T-helper 2 cell treated with Interferon-gamma antibody and Interleukin-4, amounts not matched to agents 100 ng/mL and 5 ng/mL, for 36 hours (primary cell): ENCODE measurements at regions not wholly inside any gene's neighbourhood (a gene's known extent, or its start where the extent isn't known, plus 50 kb on each side); places are given as distances from the start of the nearest gene placed in this dataset.

Source experiments
- intact Hi-C: fragments of 100-400 bp; cut with micrococcal nuclease; formaldehyde crosslinking; loops from one replicate; pipeline ENCODE4 v1.15.1; 2023

DNA sequence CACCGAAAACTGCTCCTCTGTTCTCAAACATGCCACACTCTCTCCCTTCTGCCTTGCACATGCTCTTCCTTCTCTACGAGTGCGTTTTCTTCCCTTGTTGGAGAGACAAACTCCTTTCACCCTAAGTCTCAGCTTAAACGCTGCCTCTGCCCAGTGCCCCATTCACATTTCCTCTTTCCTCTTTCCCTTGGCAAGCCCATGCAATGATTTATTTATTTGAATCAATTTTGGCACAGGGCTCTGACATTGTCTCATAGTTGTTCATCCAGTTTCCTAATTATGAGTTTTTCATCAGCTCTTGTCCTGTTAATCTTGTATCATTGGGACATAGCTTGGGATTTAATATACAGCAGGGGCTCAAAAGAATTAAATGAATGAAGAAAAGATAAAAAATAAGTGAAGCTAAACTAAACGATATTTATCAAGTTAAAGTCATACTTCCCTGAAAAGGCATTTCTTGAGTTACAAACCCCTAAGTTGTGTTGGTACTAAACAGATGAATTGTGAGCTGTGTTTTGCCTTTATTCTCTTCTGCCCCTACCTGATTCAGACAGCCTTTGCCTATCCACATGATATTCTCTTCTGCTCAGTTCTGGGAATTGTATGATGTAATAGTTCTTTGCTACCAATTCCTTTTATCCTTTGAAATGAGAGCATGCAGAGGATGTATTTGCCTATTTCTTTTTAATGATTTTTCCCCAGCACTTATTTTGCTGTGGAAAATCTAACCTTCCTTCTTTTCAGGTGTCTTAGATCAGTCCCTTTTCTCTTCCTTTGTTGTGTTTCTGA is 704.4 kb downstream of the UTRN start:
- intact Hi-C loops = no loop called here

DNA sequence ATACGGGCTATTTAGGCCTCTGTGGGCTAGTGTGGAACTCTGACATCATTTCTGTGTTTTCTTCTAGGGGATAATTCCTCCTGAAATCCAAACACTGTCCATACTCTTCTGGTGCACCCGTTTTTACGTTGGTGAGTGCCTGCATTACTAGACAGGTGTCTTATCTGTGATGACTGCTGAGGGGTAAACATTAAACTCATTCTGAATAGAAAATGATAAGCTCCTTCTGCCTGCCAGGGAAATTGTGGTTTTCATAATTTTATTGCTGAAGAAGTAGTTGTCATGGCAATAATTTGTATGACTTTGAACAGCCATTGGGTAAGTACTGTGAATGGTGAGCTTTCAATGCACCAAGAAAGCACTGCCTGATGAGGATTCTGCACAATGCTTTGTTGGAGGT is 705.6 kb downstream of the UTRN start:
- intact Hi-C loops = no loop called here

DNA sequence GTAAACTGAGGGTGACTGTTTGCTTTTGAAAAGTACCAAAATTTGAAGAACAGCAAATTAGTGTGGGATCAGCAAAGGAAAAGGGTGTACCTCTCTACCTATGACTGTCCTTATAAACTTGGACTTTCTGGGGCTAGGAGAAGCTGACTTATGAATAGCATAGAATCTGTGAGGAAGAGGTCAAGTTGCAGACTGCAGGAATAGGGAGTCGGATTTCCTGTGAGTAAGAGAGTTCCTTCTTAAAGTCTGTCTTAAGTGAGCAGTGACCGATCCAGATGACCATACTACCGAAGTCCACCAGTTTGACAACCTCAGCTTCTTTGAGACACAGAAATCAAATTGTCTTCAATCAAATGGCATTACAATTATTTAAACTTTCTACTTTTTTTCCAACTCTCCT is 708.7 kb downstream of the UTRN start:
- intact Hi-C loops = no loop called here

DNA sequence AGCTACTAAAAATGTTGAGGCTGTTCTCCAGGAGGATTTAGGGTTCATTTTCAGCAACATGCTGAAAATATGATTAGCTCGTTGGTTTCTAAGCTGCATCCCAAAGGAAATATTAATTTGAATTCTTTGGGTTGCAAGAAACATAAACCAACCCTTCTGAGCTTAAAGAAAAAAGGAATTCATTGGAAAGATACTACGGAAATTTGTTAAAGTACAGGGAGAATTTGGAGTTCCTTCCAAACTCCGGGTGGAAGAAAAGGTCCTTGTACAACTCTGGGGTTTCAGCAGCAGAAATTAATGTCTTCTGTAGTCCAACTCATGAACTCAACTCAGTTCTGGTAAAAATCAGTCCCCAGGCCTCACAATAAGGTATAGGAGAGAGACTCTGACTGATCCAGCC is 712.9 kb downstream of the UTRN start:
- intact Hi-C loops = no loop called here

DNA sequence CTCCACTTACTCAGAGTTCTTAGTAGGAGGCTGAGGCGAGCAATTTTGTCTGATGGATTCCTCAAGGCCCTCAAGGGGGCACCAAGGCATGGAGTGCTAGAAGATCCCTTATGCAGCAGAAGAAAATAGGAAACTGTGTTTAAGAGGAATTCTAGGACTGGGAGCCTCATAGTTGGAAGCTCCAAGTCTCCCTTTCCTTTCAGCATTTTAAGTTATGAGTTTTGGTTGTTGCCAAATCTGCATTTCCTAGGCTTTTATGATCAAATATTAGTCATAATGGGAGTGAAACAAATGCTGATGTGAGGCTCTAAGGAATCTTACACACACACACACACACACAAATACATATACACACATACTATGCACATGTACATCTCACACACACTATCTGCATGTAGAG is 714.0 kb downstream of the UTRN start:
- intact Hi-C loops = no loop called here

DNA sequence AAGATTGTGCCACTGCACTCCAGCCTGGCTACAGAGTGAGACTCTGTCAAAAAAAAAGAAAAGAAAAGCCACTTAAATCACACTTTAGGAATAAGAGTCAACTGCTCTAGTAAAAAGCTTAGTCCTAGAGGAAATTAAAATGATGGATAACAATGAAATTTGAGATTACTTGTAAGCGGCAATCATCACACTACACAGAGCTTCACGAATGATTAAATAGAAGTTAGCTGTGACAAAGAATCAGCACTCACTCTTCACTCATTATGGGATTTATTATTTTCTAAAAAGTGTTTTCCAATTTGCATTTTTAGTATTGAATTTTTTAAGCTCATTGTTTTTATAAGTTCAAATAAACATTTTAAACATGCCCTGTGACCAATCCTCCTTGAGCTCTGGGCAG is 718.0 kb downstream of the UTRN start:
- intact Hi-C loops = no loop called here

DNA sequence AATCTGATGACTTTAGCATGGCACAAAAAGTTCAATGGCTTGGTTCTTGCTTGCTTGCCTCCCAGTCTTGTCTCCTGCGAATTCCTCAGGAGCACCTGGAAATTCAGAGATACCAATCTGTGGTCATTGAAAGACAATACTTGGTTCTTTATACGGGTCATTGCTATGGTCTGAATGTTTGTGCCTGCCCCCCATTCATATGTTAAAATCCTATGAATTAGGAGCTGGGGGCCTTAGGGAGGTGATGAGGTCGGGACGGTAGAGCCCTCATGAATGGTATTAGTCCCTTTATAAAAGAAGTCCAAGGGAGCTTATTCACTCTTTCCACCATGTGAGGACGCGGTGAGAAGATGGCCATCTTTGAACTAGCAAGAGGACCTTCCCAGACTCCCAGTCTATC is 721.8 kb downstream of the UTRN start:
- intact Hi-C loops = no loop called here

DNA sequence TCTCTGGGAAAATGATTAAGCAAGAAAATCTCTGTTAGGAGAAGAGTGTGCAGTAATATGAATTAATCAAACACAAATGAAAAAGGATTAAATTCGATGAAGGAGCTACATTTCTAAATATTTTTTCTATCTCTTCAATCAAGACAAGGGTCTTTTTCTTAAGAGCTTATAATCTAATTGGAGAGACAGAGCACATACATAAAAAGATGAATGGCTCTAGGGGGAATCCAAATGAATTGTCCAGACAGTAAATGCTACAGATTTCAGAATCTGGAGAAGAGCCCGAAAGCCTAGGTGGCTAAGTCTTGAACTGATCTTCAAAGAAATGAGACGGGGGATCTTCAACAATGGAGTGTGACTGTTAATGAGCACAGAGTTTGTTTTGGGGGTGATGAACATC is 723.6 kb downstream of the UTRN start:
- intact Hi-C loops = no loop called here

DNA sequence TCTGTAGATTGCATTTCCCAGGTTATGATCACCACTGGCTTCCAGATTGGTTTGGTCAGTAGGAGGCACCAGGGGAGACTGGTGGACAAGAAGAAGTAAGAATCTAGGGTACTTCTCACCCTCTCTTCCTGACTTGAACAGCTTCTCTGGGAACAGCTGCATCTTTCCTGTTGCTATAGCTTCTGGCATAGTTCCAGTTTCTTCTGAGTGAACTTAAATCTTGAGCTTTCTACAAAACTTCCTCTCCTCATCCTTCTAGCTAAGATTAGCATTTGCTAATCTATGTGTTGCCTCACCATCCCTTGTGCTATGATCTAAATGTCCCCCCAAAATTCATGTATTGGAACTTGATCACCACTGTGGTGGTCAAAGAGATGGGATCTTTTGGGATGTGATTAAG is 724.6 kb downstream of the UTRN start:
- intact Hi-C loops = no loop called here

DNA sequence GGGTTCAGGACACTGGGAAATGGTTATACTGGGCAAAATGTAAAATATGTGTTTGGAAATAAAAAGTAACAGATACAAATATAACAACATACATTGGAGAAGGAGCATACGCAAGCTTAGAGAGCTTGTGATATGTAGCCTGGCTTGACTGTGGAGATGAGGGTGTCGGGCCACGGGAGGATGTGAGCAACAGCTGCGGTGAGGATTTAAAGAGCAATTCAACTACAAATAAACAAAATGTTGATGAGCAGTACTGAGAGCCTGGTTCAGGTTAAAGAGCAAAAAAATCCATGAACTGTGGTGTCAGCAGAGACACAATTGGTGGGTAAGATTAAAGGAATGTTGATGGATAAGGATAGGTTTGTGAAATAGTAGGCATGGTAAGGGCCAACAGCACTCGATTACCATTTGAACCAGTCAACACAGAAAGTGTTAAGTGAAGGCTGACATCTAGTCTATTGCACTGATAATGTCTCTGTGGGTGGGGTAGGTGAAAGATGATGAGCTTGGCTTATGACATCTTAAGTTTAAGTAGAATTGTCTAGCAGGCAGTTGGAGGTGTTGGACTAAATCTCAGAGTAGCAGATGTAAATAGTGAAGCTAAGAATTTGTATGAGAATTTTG is 723.2 kb downstream of the EPM2A start:
- intact Hi-C loops = no loop called here

DNA sequence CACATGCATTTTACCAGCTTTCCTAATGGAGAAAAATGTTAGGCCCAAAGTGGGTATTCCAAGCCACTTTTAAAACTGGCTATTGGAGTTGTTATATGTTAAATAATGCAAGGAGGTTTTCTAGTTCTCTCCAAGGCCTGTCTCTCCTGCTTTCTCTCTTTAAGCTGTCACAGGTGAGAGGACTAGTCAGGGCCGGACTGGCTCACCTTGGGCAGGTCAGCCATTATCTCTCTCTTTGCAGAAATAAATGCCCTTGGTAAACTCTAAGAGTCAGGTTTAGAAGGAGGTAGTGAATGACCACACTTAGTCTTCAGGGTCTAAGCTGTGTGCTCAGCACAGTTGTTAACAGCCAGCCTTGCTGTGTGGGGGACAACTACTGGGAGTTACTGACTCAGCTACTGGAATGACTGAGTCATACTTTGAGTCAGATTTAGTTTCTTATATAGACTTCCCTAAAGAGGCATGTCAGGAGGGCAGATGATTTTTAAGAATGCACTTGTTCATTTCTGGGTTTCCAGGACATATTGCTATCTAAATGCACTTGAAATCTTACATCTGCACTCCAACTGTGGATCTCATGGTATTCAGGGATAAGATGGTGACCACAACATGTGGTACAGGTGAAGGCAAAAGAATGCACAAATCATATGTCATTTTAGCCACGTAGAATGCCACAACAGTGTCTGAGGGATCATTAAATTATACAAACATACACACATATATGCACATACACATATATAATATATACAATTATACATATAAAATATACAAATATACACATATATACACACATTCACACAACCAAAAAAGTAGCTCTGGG is 719.4 kb downstream of the EPM2A start:
- intact Hi-C loops = no loop called here

DNA sequence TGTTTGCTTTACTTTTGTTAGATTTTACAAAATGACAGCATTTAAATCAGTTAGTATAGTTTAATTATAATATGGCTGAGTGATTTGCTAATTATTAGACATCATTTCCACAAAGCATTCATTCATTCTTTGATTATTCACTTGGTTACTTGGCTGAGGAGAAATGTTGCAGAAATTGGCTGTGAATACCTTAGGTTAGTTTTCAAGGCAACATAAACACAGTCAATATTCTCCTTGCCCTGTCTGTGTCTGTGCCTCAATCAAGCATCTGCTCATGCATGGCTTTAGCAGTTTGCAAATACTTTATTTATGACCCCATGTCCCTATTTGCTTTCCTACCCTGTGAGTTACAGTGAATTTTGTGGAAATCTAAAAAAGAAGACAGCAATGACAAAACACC is 718.3 kb downstream of the EPM2A start:
- intact Hi-C loops = no loop called here

DNA sequence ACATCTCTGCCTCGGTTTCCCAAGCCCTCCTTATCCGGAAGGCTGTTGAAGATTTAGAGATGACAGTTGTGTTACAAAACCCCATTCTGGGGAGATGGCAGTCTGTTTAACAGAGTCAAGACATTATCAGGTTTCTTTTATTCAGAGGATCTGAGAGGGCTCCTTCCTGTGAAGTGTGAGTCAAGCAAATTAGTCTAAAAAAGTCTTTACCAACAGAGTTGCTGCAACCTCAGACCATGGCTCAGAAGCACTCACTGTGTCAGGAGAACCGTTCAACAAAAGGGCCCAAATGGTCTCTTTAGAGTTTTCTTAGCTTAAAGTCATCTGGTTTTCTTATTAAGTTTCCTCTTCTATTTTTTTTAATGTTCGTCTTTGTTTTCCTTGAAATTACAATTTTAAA is 717.8 kb downstream of the EPM2A start:
- intact Hi-C loops = no loop called here

DNA sequence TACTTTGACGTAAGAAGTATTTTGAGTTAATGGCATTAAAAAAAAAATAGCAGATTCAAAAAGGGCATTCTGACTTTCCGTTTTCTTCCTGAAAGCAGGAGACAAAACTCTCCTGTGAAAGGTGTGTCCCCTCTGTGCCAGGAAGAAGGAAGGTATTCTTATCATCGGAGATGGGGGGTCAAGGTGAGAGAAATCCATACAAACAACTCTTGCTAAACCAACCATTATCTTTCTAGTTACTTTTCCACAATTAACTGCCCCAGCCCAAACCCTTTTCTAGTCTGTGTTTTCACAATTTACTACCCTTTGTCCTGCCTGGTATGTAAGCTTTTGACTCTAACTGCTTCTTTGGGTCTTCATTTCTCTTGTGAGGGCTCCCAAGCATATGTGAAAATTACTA is 717.3 kb downstream of the EPM2A start:
- intact Hi-C loops = no loop called here

DNA sequence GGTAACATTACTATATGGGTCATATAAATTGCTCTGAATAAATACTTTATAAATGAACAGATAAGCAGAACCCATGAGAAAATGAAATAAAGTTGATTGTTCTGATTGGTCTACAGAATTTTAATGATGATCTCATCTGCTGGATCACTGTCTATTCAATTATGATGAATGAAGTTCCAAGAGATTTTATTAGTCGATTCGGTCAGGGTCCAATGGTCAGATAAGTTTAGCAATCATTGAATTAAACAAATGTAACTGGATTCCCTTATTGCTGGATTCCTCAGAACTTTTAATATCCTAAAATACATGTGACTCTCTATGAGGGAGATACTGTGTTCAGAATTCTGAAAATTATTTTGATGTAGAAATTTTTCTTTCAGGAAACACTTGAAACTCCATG is 715.2 kb downstream of the EPM2A start:
- intact Hi-C loops = loop anchor here (10.0 kb wide), 1 partner anchor 915 kb away; no protein-coding TSS in a partner anchor

DNA sequence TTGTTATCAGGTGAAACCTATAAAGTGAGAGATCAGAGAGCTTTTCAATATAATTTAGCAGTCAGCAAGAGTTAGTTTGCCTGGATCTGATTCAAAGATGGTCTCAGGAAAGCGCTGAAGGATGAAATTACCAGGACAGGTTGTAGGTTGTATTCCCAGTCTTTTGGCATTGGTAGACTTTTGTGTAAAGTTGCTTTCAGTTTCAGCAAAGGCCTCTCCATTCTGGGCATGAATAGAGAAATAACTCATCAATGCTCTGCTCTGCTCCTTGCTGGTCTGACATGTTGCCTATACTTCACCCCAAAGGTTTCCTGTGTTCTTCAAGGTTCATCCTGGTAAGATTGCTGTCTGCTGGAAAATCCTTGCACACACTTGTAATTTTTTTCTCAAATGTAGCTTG is 714.8 kb downstream of the EPM2A start:
- intact Hi-C loops = loop anchor here (10.0 kb wide), 1 partner anchor 916 kb away; no protein-coding TSS in a partner anchor

DNA sequence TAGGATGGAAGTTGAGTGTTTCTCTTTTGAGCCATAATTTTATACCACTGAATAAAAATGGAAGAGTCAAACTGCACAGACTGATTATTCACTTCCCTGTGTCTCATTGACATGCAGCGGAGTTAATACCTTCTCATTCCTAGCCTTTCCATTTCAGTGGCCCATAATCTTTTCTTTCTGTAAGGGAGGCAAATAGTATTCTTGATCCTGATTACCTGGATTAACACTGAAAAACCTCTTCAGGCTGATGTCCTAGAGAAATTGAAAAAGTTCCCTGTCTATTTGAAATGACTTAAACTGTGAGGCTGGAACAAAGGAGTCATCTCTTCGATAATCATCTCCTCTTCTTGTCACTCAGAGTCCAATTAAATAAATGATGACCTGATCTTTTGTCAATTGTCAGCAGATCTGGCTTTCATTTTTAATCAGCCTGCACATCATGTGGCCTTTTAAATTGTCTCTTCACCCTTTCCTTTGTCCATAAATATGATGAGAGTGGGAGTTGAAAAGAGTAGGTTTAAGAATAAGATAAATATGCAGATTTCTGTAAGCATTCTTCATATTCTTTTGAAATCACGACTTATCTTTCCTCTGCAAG is 713.0 kb downstream of the EPM2A start:
- intact Hi-C loops = loop anchor here (10.0 kb wide), 1 partner anchor 917 kb away; no protein-coding TSS in a partner anchor

DNA sequence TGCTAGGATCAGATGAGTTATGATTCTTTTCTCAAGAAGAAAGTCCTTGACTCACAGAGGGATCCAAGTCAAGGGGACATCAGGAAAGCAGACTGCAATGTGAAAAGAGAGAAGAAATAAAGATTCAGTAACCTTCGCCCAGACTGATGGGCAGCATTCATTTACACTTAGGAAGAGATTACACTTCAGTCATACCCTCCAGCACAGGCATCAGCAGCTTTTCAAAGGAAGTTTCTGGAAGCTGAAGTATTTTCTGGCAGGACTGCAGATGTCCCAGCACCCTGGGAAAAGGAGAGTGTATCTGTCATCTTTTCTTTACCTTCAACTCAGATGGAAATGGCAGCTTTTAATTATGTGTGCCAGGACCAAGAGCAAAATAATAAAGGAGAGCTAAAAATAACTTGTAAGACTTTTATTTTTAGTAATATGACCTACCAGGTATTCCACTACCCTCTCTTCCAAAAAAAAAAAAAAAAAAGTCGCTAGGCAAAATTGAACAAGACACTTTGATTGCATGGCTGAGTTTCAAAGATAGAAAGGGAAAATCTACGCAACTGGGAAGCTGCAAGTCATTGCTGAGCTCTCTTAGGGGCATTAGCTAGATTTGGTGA is 712.1 kb downstream of the EPM2A start:
- intact Hi-C loops = loop anchor here (10.0 kb wide), 1 partner anchor 918 kb away; no protein-coding TSS in a partner anchor

DNA sequence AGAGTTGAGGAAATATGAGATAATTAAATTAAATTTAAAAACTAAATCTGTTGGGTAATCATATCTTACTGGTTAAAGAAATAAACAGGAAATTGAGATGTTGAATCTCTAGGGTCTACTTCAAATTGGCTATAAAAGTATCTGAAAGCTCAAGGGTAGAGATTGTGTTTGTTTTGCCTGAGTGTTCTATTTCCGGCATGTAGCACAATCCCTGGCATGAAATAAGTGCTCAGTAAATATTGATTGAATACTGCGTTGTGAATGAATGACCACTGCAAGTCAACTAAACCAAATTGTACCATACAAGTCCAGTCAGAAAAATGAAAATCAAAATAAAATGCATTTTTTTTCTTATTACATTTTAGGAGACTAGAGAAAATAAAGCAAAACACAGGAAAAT is 709.8 kb downstream of the EPM2A start:
- intact Hi-C loops = loop anchor here (10.0 kb wide), 1 partner anchor 921 kb away; no protein-coding TSS in a partner anchor

DNA sequence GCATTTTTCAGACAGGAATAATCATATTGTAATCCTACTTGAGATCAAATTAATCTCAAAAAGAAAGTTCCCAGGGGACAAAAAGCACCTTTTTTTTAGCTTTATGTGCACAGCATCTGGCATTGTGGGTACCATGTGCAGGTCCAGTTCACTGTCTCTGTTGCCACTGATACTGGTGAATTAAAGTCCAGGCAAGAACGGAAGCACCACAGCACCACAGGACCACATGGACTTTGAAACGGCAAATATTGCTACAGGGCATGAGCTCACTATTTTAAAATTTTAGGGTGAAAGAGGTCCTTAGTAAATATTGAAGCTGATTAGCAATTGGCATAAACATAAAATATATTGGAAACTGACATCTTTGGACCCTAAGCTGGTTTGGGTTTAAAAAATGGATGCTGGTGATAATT is 709.0 kb downstream of the EPM2A start:
- intact Hi-C loops = loop anchor here (10.0 kb wide), 1 partner anchor 921 kb away; no protein-coding TSS in a partner anchor
